Fibroblast of lung (primary cell): ENCODE measurements at regions not wholly inside any gene's neighbourhood (a gene's known extent, or its start where the extent isn't known, plus 50 kb on each side); places are given as distances from the start of the nearest gene placed in this dataset.

Experiments
- DNase-seq, 2 donors: peaks; one replicate each; pipeline versions ENCODE4 v3.0.0 to v3.0.0-alpha.2; 2010; ENCODE audit warnings: low read depth in 2 of 2
- H2AFZ ChIP-seq: 2 replicates; pipeline ENCODE4 v1.5.1; 2012; ENCODE audit warnings: low read length, control low read depth, inconsistent platforms
- H3K27ac ChIP-seq: 2 replicates; pipeline ENCODE4 v1.5.1; 2011; ENCODE audit warnings: low read length, control low read depth; ENCODE audit not compliant: insufficient read depth
- H3K27me3 ChIP-seq: 2 replicates; pipeline ENCODE4 v1.5.1; 2011; ENCODE audit warnings: mild to moderate bottlenecking, low read length; ENCODE audit not compliant: control insufficient read depth, insufficient read depth
- H3K36me3 ChIP-seq: 2 replicates; pipeline ENCODE4 v1.5.1; 2011; ENCODE audit warnings: low read length; ENCODE audit not compliant: control insufficient read depth, insufficient read depth
- H3K4me1 ChIP-seq: 2 replicates; pipeline ENCODE4 v1.5.1; 2011; ENCODE audit warnings: low read length; ENCODE audit not compliant: control insufficient read depth, insufficient read depth; ENCODE audit errors: extremely low read depth
- H3K4me2 ChIP-seq: 2 replicates; pipeline ENCODE4 v1.5.1; 2011; ENCODE audit warnings: low read length, control low read depth; ENCODE audit not compliant: insufficient read depth; ENCODE audit errors: extremely low read depth
- H3K4me3 ChIP-seq, 4 experiments: fragments of 200-600 bp in 1 of 4; sonication (generic) in 1 of 4; replicated peaks in 1 of 4; 2 replicates each; pipeline ENCODE4 v1.5.1; 2011 to 2016; ENCODE audit warnings: low read length in 4 of 4, low read depth in 3 of 4, mild to moderate bottlenecking in 3 of 4, control low read depth in 2 of 4, inconsistent platforms in 1 of 4, mixed read lengths in 1 of 4; ENCODE audit not compliant: insufficient read depth in 1 of 4; ENCODE audit errors: control extremely low read depth in 1 of 4
- H3K79me2 ChIP-seq: 2 replicates; pipeline ENCODE4 v1.5.1; 2012; ENCODE audit warnings: mild to moderate bottlenecking, low read length, inconsistent platforms; ENCODE audit not compliant: control insufficient read depth, insufficient read depth
- H3K9ac ChIP-seq: 2 replicates; pipeline ENCODE4 v1.5.1; 2011; ENCODE audit warnings: mild to moderate bottlenecking, low read length, control low read depth; ENCODE audit not compliant: insufficient read depth
- H3K9me3 ChIP-seq: 2 replicates; pipeline ENCODE4 v1.5.1; 2012; ENCODE audit warnings: low read depth, low read length; ENCODE audit not compliant: control insufficient read depth, insufficient read depth
- H4K20me1 ChIP-seq: 2 replicates; pipeline ENCODE4 v1.5.1; 2011; ENCODE audit warnings: low read length; ENCODE audit not compliant: control insufficient read depth, insufficient read depth; ENCODE audit errors: extremely low read depth
- CTCF ChIP-seq, 2 donors: IDR thresholded peaks in 1 of 2; conservative IDR thresholded peaks in 1 of 2; 1 replicate in 1 of 2; 2 replicates in 1 of 2; pipeline ENCODE4 v1.5.1; 2011 to 2012; ENCODE audit warnings: low read length in 2 of 2, control low read depth in 1 of 2, inconsistent platforms in 1 of 2, low read depth in 1 of 2, mild to moderate bottlenecking in 1 of 2
- EZH2 ChIP-seq: IDR thresholded peaks from 2 replicates; pipeline ENCODE4 v1.5.1; 2012; ENCODE audit warnings: low read length, control low read depth, mild to moderate bottlenecking; ENCODE audit errors: missing control alignments

- Histone ChIP-seq H4K20me1 (no peaks in the 10 kb centered on the region), H3K9me3 (no peaks in the 10 kb centered on the region), H3K9ac (no peak overlapping the region), H3K27me3 (peaks cover 4% of the 10 kb centered on the region), H3K79me2 (no peaks in the 10 kb centered on the region), H3K4me1 (no peaks in the 10 kb centered on the region), H2AFZ (no peak overlapping the region), H3K4me3 (no peak overlapping the region), H3K36me3 (no peaks in the 10 kb centered on the region), H3K4me2 (no peak overlapping the region), H3K27ac (no peak overlapping the region)
- DNase-seq = no peak
- no peak for TF ChIP-seq CTCF (conservative IDR thresholded peaks at IDR 0.05 in 1 of 2, IDR thresholded peaks at IDR 0.05 in 1 of 2; ENCODE audit: low read depth in 1 of 2, low read length in 2 of 2)
- TF ChIP-seq EZH2 = no peak
Measured at GRCh38 chr7:42400961-42401360, 164.0 kb upstream of the GLI3 start.

- no peaks in the 10 kb centered on the region for H3K9me3 ChIP-seq
- no peak for DNase-seq
- H3K27me3 ChIP-seq = peaks cover 4% of the 10 kb centered on the region
- no peaks in the 10 kb centered on the region for H4K20me1 ChIP-seq
- no peaks in the 10 kb centered on the region for H3K4me1 ChIP-seq
- no peak overlapping the region for H3K9ac ChIP-seq
- H3K27ac ChIP-seq = no peak overlapping the region
- no peak for TF ChIP-seq CTCF (conservative IDR thresholded peaks at IDR 0.05 in 1 of 2, IDR thresholded peaks at IDR 0.05 in 1 of 2; ENCODE audit: low read depth in 1 of 2, low read length in 2 of 2)
- no peak for TF ChIP-seq EZH2
- no peaks in the 10 kb centered on the region for H3K36me3 ChIP-seq
- H3K4me3 ChIP-seq = no peak overlapping the region
- no peaks in the 10 kb centered on the region for H3K79me2 ChIP-seq
- no peak overlapping the region for H2AFZ ChIP-seq
- no peak overlapping the region for H3K4me2 ChIP-seq
Measured at GRCh38 chr7:42400211-42400772, 163.3 kb upstream of the GLI3 start.

- Histone ChIP-seq H3K4me2 (no peak overlapping the region), H3K79me2 (no peaks in the 10 kb centered on the region), H2AFZ (no peak overlapping the region), H3K36me3 (no peaks in the 10 kb centered on the region), H3K9ac (no peak overlapping the region), H3K27ac (no peak overlapping the region), H3K9me3 (no peaks in the 10 kb centered on the region), H3K4me3 (no peak overlapping the region), H4K20me1 (no peaks in the 10 kb centered on the region), H3K4me1 (no peaks in the 10 kb centered on the region), H3K27me3 (peaks cover 4% of the 10 kb centered on the region)
- TF ChIP-seq CTCF (conservative IDR thresholded peaks at IDR 0.05 in 1 of 2, IDR thresholded peaks at IDR 0.05 in 1 of 2; ENCODE audit: low read depth in 1 of 2, low read length in 2 of 2) (no peak), EZH2 (no peak)
- DNase-seq = no peak
Measured at GRCh38 chr7:42395607-42396006, 158.6 kb upstream of the GLI3 start.
